Thyroid gland (tissue), 4 donors: ENCODE measurements at regions not wholly inside any gene's neighbourhood (a gene's known extent, or its start where the extent isn't known, plus 50 kb on each side); places are given as distances from the start of the nearest gene placed in this dataset.

ENCODE experiments used
- POLR2A ChIP-seq, 2 donors: fragments of 450-650 bp; IDR thresholded peaks; one replicate each; pipeline ENCODE4 v1.6.1; 2017; ENCODE audit warnings: antibody characterized with exemption in 2 of 2, mild to moderate bottlenecking in 2 of 2, moderate library complexity in 1 of 2
- TF ChIP-seq, protein P1 (sequence below), 6 experiments: fragments of 200-600 bp in 3 of 6; fragments of 450-650 bp in 3 of 6; sonication (generic) in 3 of 6; IDR thresholded peaks; one replicate each; pipeline ENCODE4 v1.5.1; 2016 to 2019; ENCODE audit warnings: antibody characterized with exemption in 6 of 6, mild to moderate bottlenecking in 2 of 6, inconsistent platforms in 1 of 6, moderate library complexity in 1 of 6

DNA sequence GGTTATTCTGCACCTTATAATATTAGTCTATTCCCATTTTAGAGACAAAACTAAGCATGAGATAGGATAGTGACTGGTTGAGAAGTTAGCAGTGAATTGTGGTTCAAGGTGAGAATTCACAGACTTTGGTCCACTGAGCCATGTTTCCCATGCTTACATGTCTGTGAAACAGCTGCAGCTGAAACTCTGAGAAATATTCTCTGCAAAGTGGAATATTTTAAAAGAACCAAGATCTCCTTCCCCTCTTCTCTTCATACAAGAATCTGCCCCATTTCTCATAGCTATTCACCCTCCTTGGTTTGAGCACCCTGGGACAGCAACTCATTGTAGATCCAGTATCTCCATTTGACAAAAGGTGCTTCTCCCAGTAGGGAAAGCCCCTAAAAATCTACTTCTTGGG is 70.2 kb upstream of the TMEM170B start:
- TF ChIP-seq, protein P1, sequence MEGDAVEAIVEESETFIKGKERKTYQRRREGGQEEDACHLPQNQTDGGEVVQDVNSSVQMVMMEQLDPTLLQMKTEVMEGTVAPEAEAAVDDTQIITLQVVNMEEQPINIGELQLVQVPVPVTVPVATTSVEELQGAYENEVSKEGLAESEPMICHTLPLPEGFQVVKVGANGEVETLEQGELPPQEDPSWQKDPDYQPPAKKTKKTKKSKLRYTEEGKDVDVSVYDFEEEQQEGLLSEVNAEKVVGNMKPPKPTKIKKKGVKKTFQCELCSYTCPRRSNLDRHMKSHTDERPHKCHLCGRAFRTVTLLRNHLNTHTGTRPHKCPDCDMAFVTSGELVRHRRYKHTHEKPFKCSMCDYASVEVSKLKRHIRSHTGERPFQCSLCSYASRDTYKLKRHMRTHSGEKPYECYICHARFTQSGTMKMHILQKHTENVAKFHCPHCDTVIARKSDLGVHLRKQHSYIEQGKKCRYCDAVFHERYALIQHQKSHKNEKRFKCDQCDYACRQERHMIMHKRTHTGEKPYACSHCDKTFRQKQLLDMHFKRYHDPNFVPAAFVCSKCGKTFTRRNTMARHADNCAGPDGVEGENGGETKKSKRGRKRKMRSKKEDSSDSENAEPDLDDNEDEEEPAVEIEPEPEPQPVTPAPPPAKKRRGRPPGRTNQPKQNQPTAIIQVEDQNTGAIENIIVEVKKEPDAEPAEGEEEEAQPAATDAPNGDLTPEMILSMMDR (IDR thresholded peaks at IDR 0.05): no peak
- no peak for TF ChIP-seq POLR2A (IDR thresholded peaks at IDR 0.05)
